IMR-90 (cell line): ENCODE measurements at regions not wholly inside any gene's neighbourhood (a gene's known extent, or its start where the extent isn't known, plus 50 kb on each side); places are given as distances from the start of the nearest gene placed in this dataset.

Experiments
- ATAC-seq: fragments of 200-7000 bp; cut with Tn5 transposase; 2 replicates; pipeline ENCODE4 v1.9.1; 2020; ENCODE audit warnings: low read depth, mild to moderate bottlenecking, moderate library complexity
- BruUV-seq: library from RNA; stranded (reverse); fragments of 400-500 nt; replicated peaks from 2 replicates; lab custom pipeline; 2021; lab: Mats Ljungman, UMichigan
- CTCF ChIA-PET: fragments of 300-600 bp; formaldehyde crosslinking; extraction: SDS; loops from one replicate; lab custom pipeline; 2021; ENCODE audit warnings: antibody characterized with exemption; lab: Yijun Ruan, JAX
- POLR2A ChIA-PET: fragments of 300-600 bp; sonication (Branson Sonifier 250); formaldehyde crosslinking; loops from one replicate; lab custom pipeline; 2022; ENCODE audit warnings: antibody characterized with exemption; ENCODE audit not compliant: unreplicated experiment; lab: Charles Lee
- DNase-seq: peaks from one replicate; pipeline ENCODE4 v3.0.0; 2013
- H2AFZ ChIP-seq: replicated peaks from 2 replicates; pipeline ENCODE3; 2013; ENCODE audit warnings: low read length, mild to moderate bottlenecking; ENCODE audit not compliant: poor library complexity
- H2AK5ac ChIP-seq: 2 replicates; pipeline ENCODE4 v1.6.1; 2013; ENCODE audit warnings: low read depth, low read length, inconsistent platforms
- H2AK9ac ChIP-seq: replicated peaks from 2 replicates; pipeline ENCODE3; 2013; ENCODE audit warnings: mild to moderate bottlenecking, low read depth, low read length, moderate library complexity; ENCODE audit not compliant: poor library complexity
- H2BK120ac ChIP-seq: 2 replicates; pipeline ENCODE4 v1.6.1; 2013; ENCODE audit warnings: low read depth, low read length, inconsistent platforms
- H2BK15ac ChIP-seq: 3 replicates; pipeline ENCODE4 v1.6.1; 2013; ENCODE audit warnings: low read depth, low read length, inconsistent platforms
- H2BK20ac ChIP-seq: 2 replicates; pipeline ENCODE4 v1.6.1; 2013; ENCODE audit warnings: low read depth, mild to moderate bottlenecking, inconsistent platforms, low read length, moderate library complexity
- H2BK5ac ChIP-seq: 2 replicates; pipeline ENCODE4 v1.6.1; 2013; ENCODE audit warnings: mild to moderate bottlenecking, low read depth, low read length, inconsistent platforms; ENCODE audit not compliant: poor library complexity, severe bottlenecking
- H3K14ac ChIP-seq: replicated peaks from 2 replicates; pipeline ENCODE4 v1.6.1; 2013; ENCODE audit warnings: low read depth, low read length, inconsistent platforms
- H3K18ac ChIP-seq: 2 replicates; pipeline ENCODE4 v1.6.1; 2013; ENCODE audit warnings: low read depth, low read length, control low read depth
- H3K23ac ChIP-seq: 2 replicates; pipeline ENCODE4 v1.6.1; 2013; ENCODE audit warnings: low read depth, low read length, inconsistent platforms
- H3K27ac ChIP-seq: 2 replicates; pipeline ENCODE4 v1.5.1; 2013; ENCODE audit warnings: mild to moderate bottlenecking, control low read depth, low read length; ENCODE audit not compliant: insufficient read depth
- H3K27me3 ChIP-seq: 2 replicates; pipeline ENCODE4 v1.6.1; 2013; ENCODE audit warnings: low read length; ENCODE audit not compliant: control insufficient read depth, insufficient read depth
- H3K36me3 ChIP-seq: 2 replicates; pipeline ENCODE4 v1.6.1; 2013; ENCODE audit warnings: low read length, mixed read lengths; ENCODE audit not compliant: control insufficient read depth, insufficient read depth
- H3K4ac ChIP-seq: 2 replicates; pipeline ENCODE4 v1.6.1; 2013; ENCODE audit warnings: low read depth, low read length, inconsistent platforms
- H3K4me1 ChIP-seq: 2 replicates; pipeline ENCODE4 v1.6.1; 2013; ENCODE audit warnings: low read length, mixed read lengths; ENCODE audit not compliant: control insufficient read depth, insufficient read depth
- H3K4me2 ChIP-seq: 2 replicates; pipeline ENCODE4 v1.6.1; 2013; ENCODE audit warnings: low read depth, mild to moderate bottlenecking, control low read depth, low read length, moderate library complexity
- H3K4me3 ChIP-seq: 2 replicates; pipeline ENCODE4 v1.5.1; 2013; ENCODE audit warnings: low read depth, mild to moderate bottlenecking, control low read depth, low read length, moderate library complexity; ENCODE audit not compliant: insufficient read depth
- H3K56ac ChIP-seq: 2 replicates; pipeline ENCODE4 v1.6.1; 2013; ENCODE audit warnings: low read length, inconsistent platforms; ENCODE audit not compliant: insufficient read depth; ENCODE audit errors: extremely low read depth
- H3K79me1 ChIP-seq, 2 experiments: 2 replicates each; pipeline ENCODE4 v1.6.1; 2013; ENCODE audit warnings: low read length in 2 of 2, inconsistent platforms in 1 of 2, low read depth in 1 of 2
- H3K9ac ChIP-seq: 2 replicates; pipeline ENCODE4 v1.6.1; 2013; ENCODE audit warnings: low read depth, low read length, control low read depth
- H3K9me1 ChIP-seq: 2 replicates; pipeline ENCODE4 v1.6.1; 2013; ENCODE audit warnings: low read length, inconsistent platforms; ENCODE audit not compliant: insufficient read depth
- H3K9me3 ChIP-seq: 2 replicates; pipeline ENCODE4 v1.6.1; 2013; ENCODE audit warnings: low read length; ENCODE audit not compliant: control insufficient read depth, insufficient read depth
- H4K20me1 ChIP-seq: 2 replicates; pipeline ENCODE4 v1.6.1; 2013; ENCODE audit warnings: low read length, inconsistent platforms; ENCODE audit not compliant: insufficient read depth
- H4K5ac ChIP-seq: 2 replicates; pipeline ENCODE4 v1.6.1; 2013; ENCODE audit warnings: mild to moderate bottlenecking, low read depth, low read length, control low read depth
- H4K8ac ChIP-seq, 2 experiments: 2 replicates each; pipeline ENCODE4 v1.6.1; 2013; ENCODE audit warnings: low read depth in 2 of 2, low read length in 2 of 2, control low read depth in 1 of 2, inconsistent platforms in 1 of 2
- H4K91ac ChIP-seq: 2 replicates; pipeline ENCODE4 v1.6.1; 2013; ENCODE audit warnings: low read depth, low read length, inconsistent platforms; ENCODE audit not compliant: insufficient read depth
- BHLHE40 ChIP-seq: fragments of 150-350 bp; IDR thresholded peaks from 2 replicates; pipeline ENCODE4 v1.6.1; 2016; ENCODE audit warnings: mild to moderate bottlenecking, low read depth, low read length
- CEBPB ChIP-seq: IDR thresholded peaks from 2 replicates; pipeline ENCODE4 v1.6.1; 2012; ENCODE audit warnings: low read depth, low read length, improper control_type of control experiment
- CHD1 ChIP-seq: IDR thresholded peaks from 2 replicates; pipeline ENCODE4 v1.6.1; 2012; ENCODE audit warnings: low read depth, low read length, improper control_type of control experiment
- CTCF ChIP-seq: conservative IDR thresholded peaks from 2 replicates; pipeline ENCODE4 v1.5.1; 2012; ENCODE audit warnings: mild to moderate bottlenecking, low read depth, low read length, improper control_type of control experiment
- ELK1 ChIP-seq: fragments of 150-350 bp; IDR thresholded peaks from 2 replicates; pipeline ENCODE4 v1.6.1; 2016; ENCODE audit warnings: low read depth, mild to moderate bottlenecking, low read length, moderate library complexity, borderline replicate concordance
- FOS ChIP-seq: fragments of 150-350 bp; IDR thresholded peaks from 2 replicates; pipeline ENCODE4 v1.6.1; 2016; ENCODE audit warnings: low read depth, low read length
- MAFK ChIP-seq: IDR thresholded peaks from 2 replicates; pipeline ENCODE4 v1.6.1; 2012; ENCODE audit warnings: low read depth, low read length, improper control_type of control experiment
- MAZ ChIP-seq: IDR thresholded peaks from 2 replicates; pipeline ENCODE4 v1.6.1; 2012; ENCODE audit warnings: low read depth, mild to moderate bottlenecking, low read length, improper control_type of control experiment, moderate library complexity, borderline replicate concordance
- NFE2L2 ChIP-seq: fragments of 150-350 bp; IDR thresholded peaks from 2 replicates; pipeline ENCODE4 v1.6.1; 2016; ENCODE audit warnings: low read depth, mild to moderate bottlenecking, low read length
- POLR2A ChIP-seq: IDR thresholded peaks from 2 replicates; pipeline ENCODE4 v1.6.1; 2012; ENCODE audit warnings: mild to moderate bottlenecking, low read depth, low read length
- RAD21 ChIP-seq: IDR thresholded peaks from 2 replicates; pipeline ENCODE4 v1.6.1; 2012; ENCODE audit warnings: low read length, improper control_type of control experiment
- RCOR1 ChIP-seq: IDR thresholded peaks from 2 replicates; pipeline ENCODE4 v1.6.1; 2012; ENCODE audit warnings: mild to moderate bottlenecking, low read length, improper control_type of control experiment; ENCODE audit not compliant: insufficient replicate concordance
- USF2 ChIP-seq: fragments of 150-350 bp; IDR thresholded peaks from 2 replicates; pipeline ENCODE4 v1.6.1; 2017; ENCODE audit warnings: mild to moderate bottlenecking, antibody characterized with exemption, low read length, low read depth
- WGBS, 2 experiments: methylation state at CpG; one replicate each; pipeline versions ENCODE4 v1.1.5 to v1.1.7; 2013; ENCODE audit warnings: missing lambda C conversion rate in 2 of 2; ENCODE audit not compliant: insufficient read length in 1 of 2; ENCODE audit errors: extremely low coverage in 2 of 2; 5-methylcytosine and 5-hydroxymethylcytosine counted together
- dilution Hi-C: fragments of 300-500 bp; cut with HindIII; formaldehyde crosslinking; loops from one replicate; pipeline ENCODE4 v1.14.3; 2018; ENCODE audit warnings: low sequenced_read_pairs; ENCODE audit not compliant: unreplicated experiment
- in situ Hi-C: fragments of 300-500 bp; cut with MboI; formaldehyde crosslinking; loops from 3 replicates; pipeline ENCODE4 v1.14.3; 2019; ENCODE audit warnings: low sequenced_read_pairs, inconsistent platforms, mixed read lengths
- intact Hi-C: fragments of 100-400 bp; cut with micrococcal nuclease; formaldehyde crosslinking; loops from 2 replicates; pipeline ENCODE4 v1.10.0; 2022

GRCh38 chr11:123250892-123251656 is 56.0 kb upstream of the CLMP start:
- Histone ChIP-seq H2AK9ac (no peak overlapping the region), H3K4me3 (no peak overlapping the region), H2AFZ (peak overlapping the region; percentile 65), H3K9me1 (peaks cover 8% of the 10 kb centered on the region), H3K27me3 (no peaks in the 10 kb centered on the region), H2BK20ac (peak overlapping the region; percentile 27; the same call in 1 of the 2 replicates), H3K18ac (peak overlapping the region; percentile 73), H3K36me3 (no peaks in the 10 kb centered on the region), H4K8ac (peak overlapping the region in 1 of 2 experiments; percentile 7; a peak in 1 of 4 replicates), H2BK120ac (peak overlapping the region; percentile 52; the same call in 1 of the 2 replicates), H2AK5ac (peak overlapping the region; percentile 87), H3K14ac (peak overlapping the region; percentile 46; the same call in 1 of the 2 replicates), H4K91ac (peak overlapping the region; percentile 27; the same call in 1 of the 2 replicates), H3K23ac (0 out of 2 replicates have a peak overlapping the region, but pooled peaks have one; percentile 39), H4K20me1 (no peaks in the 10 kb centered on the region; the same call in 1 of the 2 replicates), H3K4me1 (peaks cover 25% of the 10 kb centered on the region), H4K5ac (peak overlapping the region; percentile 55; the same call in 1 of the 2 replicates), H3K56ac (no peak overlapping the region), H3K79me1 (0 out of 4 replicates have a peak, but pooled peaks cover 0 to 5% of the 10 kb centered on the region in 2 experiments), H3K4me2 (no peak overlapping the region), H2BK5ac (peak overlapping the region; percentile 25), H3K4ac (peak overlapping the region; percentile 62; the same call in 1 of the 2 replicates), H3K9me3 (no peaks in the 10 kb centered on the region), H2BK15ac (peak overlapping the region; percentile 63; the same call in 2 of the 3 replicates), H3K9ac (peak overlapping the region; percentile 46), H3K27ac (peak overlapping the region; percentile 29; the same call in 1 of the 2 replicates)
- dilution Hi-C loops (loop anchor here (25.0 kb wide), 1 partner anchor 139 kb away; no protein-coding TSS in a partner anchor), in situ Hi-C loops (loop anchor here (25.0 kb wide), 1 partner anchor 389 kb away; no protein-coding TSS in a partner anchor), intact Hi-C loops (loop anchor here (5.0 kb wide), 1 partner anchor 226 kb away; no protein-coding TSS in a partner anchor)
- BruUV-seq, result no TSS peak
- no peak for DNase-seq
- 87% methylated on average over 6 of the region's 11 CpGs; no CpG with 5 or more reads in 1 of the 2 experiments for WGBS, 2 experiments
- POLR2A ChIA-PET, result no interaction called here
- CTCF ChIA-PET, result interaction anchor here (1.4 to 2.2 kb wide), 3 partner anchors 10 to 148 kb away, joined by 3 to 12 read pairs (median 8); no protein-coding TSS in a partner anchor
- no peak for ATAC-seq
- no peak for TF ChIP-seq POLR2A
- no peak for TF ChIP-seq BHLHE40
- no peak for TF ChIP-seq RCOR1
- no peak for TF ChIP-seq CEBPB
- TF ChIP-seq ELK1, result no peak
- no peak for TF ChIP-seq CHD1
- no peak for TF ChIP-seq CTCF
- TF ChIP-seq RAD21, result no peak
- TF ChIP-seq NFE2L2, result no peak
- TF ChIP-seq USF2, result no peak
- no peak for TF ChIP-seq FOS
- no peak for TF ChIP-seq MAFK
- TF ChIP-seq MAZ, result no peak
